Suppressor macrophage (primary cell): ENCODE measurements at regions not wholly inside any gene's neighbourhood (a gene's known extent, or its start where the extent isn't known, plus 50 kb on each side); places are given as distances from the start of the nearest gene placed in this dataset.
A peak's percentile ranks its signal among the peaks of the same experiment; 100 is the strongest.

Experiments used
- DNase-seq, 4 experiments: peaks; one replicate each; pipeline ENCODE4 v3.0.0-alpha.2; 2020 to 2022

DNA sequence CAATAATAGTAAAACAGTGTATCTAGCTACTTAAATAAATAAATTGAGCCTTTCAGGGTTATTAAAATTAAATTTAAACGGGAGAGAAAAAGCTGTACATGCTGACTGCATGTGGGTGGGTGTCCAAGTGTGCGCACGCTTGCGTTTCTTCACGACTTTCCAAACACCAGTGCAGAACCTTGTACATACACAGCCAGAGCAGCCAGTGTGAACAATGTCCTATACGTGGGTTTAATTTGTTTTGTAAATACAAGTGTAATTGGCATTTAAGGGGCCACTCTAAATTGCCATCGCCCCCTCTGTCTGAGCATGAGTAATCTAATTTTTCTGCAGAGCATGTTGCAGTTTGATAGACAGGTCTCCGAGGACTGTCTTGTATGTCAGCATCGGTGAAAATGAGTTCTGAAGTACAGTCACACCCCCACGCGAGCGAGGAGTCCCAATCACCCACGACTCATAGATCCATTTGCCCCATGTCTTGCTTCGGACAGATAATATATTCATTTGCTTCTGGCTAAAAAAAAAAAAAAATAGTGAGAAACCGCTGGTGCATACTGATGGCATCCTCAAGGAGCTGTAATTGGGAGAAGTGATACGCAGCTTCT lies 121.8 kb upstream of the ARRDC4 start:
- DNase-seq: no peak

DNA sequence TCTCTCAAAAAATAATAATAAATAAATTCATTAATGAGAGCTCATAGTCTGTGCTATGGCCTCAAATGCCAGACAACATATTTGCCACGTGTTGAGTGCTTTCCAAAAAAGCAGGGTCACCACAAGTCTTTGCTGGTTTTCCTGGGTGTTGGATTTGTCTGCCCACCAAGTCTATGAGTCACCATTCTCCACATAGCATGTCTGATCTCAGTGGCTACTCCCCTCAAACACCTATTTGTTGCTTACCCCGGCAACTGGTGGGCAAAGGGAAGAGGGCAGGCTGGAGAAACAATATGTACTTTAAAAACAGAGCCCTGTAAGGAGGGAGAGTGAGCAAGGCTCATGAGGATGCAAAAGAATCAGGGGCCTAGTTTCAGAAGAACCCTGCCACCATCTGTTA lies 120.0 kb upstream of the ARRDC4 start:
- DNase-seq: no peak

DNA sequence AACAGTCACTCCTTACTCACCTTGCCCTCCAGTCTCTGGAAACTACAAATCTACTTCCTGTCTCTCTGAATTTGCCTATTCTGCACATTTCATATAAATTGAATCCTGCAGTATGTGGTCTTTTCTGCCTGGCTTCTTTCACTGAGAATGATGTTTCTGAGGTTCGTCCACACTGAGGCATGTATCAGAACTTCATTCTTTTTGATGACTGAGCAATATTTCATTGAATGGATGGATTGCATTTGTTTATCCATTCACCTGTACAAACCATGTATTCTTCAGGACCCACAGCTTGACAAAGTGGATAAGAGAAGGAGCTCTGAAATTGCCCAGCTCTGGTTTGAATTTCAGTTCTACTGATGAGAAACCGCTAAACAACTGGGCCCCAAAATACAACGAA lies 118.9 kb upstream of the ARRDC4 start:
- DNase-seq: no peak

DNA sequence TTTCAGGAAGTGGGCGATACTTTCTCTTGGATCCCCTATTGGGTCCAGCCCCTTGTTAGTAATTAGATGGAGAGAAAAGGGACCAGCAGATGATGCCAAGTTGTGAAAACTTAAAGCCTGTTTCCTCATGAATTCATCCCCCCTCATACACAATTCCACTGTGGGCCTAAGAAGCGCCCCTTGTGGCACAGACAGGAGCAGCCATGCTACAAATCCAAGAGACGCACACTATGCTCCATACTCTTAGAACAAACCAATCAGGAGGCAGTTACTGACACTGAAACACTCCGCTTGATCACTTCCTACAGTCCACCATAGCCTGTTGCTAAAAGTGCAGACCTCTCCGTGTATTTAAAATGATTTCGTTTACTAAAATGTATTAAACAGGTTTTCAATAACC lies 111.3 kb upstream of the ARRDC4 start:
- DNase-seq: no peak

DNA sequence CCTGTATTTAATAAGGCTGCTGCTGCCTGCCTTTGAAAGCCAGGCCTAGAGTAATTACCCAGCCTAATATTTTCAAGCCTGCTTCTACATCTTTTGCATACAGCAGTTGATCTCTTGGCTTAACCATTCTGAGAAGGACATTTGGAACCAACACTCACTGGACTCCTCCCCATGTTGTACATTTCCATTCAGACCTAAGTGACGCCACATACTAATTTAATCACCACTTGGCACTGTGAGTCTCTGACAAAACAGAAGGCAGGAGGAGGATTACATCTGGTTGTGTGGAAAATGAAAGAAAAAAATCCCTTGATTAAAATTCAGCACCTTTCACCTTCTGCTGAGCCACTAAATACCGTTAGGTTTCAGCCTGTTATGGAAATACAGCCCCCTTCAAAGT lies 102.2 kb upstream of the ARRDC4 start:
- DNase-seq: no peak

DNA sequence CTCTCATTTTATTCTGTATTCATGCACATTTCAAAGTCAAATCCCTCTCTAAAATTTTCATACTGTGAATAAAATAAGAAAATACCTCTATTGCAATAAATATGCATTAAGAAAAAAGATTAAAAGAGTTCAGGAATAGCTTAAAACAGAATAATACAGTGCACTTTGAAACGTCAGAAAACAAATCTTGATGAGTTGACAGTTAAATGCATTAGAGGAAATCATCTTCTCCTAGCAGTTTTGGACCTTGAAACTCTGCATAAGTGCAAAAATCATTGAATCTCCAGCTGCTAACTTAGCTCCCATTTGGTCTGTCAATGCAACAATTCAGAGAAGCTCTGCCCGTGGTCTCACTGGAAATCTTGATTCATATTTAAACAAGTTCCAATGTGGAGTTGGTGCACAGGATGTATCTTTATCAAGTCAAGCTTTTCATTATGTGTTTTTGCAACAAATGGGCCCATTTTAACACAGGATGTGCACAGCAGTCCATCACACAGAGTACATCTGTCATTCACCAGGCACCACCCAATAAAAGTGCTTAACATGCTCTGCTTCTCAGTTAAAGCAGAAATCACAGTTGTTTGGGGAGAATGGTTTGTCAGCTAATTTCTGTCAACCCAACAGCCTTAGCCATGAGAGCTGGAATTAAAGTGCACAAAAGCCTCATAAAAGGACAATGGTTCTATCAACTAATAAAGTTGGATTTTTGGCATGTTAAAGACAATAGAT lies 98.8 kb upstream of the ARRDC4 start:
- no peak for DNase-seq

DNA sequence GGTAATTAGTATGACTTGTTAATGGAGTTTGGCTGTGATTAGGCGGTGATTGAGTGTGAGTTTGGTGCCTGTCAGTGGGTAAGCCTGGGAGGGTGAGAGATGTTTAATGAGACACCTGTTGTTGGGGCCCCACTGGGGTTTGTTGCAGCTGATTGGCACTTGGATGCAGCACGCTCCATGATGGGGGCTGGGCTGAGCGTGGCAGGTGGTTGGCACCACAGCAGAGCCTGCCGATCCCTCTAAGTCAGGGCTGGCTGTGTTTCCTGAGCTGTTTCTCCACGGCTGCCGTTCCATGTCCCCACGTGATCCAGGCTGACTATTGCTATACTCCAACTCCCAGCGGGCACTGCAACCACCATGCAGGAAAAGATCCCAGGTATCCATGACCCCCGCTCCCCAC lies 93.5 kb upstream of the ARRDC4 start:
- no peak for DNase-seq

DNA sequence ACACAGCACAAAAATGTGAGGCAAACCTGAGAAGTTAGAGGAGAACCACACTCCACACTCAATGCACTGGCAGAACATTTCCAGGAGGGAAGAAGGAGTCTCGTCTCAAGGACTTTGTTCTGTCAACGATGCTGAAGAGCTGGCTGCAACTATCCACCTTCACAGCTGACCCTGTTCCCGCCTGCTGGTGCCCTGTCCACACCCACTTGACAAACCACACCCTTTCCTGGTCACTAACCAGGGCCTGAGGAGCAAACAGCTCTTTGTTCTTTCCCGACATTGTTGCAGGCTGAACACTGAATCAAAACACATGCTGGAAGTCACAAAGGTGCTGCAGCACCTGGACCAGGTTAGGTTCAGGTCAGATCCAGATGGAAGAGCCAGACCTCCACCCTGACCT lies 92.6 kb upstream of the ARRDC4 start:
- no peak for DNase-seq

DNA sequence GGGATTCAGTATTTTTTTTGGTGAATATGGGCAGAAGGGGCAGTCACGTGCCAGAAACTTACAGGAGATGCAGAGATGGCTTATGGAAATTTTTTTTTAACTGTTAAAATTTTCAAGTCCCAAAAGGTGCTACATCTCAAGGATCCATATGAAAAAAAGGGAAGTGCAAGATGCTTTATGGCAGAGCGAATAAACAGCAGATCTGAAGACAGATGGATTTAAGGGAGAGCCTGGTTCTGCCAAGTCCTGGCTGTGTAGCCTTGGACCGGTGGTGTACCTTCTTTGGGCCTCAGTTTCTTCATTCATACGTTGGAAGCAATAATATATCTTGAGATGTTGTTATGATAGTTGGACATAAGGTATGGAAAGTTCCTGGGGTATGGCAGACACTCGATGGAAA lies 91.5 kb upstream of the ARRDC4 start:
- no peak for DNase-seq

DNA sequence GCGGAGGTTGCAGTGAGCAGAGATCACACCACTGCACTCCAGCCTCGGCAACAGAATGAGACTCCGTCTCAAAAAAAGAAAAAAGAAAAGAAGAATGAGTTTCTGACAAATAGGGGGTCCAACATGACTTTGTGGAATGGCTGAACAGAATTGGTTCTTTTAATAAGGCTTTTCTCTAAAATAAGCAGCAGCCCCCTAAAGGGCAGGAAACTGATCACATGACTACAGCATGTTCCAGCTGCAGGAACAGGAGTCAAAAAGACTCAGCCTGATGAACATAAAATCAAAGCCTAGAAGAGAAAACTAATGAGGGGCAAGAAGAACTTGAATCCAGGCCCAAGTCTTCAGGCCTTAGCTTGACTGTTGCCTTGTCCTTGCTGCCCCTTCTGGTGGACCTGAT lies 89.7 kb upstream of the ARRDC4 start:
- no peak for DNase-seq

DNA sequence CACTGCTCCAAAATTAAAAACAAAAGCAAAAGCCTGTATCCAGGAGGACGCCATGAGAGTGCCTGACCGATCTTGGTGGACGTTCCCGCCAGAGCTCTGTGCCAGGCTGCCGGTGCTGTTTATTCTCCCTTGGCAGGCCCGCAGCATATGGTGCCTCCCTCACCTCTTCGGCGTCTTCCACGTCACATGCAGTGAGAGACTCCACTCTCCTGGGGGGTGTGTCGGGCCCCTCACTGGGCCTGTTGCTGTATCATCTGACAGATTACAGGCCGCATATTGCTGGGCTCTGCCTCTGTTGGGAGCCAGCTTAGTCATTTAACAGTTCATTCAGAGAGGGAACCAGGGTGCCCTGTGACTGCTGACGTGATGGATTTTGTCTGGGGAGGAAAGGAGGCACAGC lies 86.4 kb upstream of the ARRDC4 start:
- DNase-seq: no peak

DNA sequence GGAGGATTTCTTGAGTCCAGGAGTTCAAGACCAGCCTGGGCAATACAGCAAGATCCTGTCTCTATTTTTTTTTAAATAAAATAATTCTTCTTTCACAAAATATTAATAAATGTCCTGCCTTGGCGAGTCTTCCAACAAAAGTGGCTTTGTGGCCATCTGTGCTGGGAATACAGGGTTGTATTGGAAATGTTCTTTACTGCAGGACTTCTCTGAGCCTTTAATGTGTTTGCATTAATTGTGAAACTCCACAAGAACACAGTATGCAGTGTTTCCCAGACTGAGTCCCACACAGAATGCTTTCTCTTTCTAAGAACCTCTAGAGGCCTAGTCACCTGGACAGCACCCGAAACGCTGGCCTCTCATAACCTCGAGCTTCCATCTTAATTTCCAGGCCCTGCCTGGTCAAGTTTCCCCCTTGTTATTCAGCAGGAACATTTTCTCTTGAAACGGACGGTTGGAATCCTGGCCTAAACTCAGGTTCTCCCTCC lies 85.4 kb upstream of the ARRDC4 start:
- peak in 1 of 4 experiments; percentile 1 for DNase-seq

DNA sequence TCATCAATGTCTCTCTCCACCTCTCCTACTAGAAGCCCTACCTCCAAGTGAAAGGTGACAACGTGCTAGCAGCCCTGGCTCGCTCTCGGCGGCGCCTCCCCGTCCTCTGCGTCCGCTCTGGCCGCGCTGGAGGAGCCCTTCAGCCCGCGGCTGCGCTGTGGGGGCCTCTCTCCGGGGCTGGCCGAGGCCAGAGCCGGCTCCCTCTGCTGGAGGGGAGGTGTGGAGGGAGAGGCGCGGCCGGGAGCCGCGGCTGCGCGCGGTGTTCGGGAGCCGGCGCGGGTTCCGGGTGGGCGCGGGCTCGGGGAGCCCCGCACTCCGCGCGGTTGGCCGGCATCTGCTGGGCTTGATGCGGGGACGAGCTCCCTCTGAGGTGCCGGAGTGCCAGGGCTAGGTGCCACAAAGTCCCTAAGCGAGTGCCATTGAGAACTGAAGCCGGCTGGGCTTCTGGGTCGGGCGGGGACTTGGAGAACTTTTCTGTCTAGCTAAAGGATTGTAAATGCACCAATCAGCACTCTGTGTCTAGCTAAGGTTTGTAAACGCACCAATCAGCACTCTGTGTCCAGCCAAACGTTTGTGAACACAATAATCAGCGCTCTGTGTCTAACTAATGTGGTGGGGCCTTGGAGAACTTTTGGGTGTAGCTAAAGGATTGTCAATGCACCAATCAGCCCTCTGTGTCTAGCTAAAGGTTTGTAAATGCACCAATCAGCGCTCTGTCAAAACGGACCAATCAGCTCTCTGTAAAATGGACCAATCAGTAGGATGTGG lies 84.8 kb upstream of the ARRDC4 start:
- DNase-seq: peak; percentile 32 to 64 (median 42)

DNA sequence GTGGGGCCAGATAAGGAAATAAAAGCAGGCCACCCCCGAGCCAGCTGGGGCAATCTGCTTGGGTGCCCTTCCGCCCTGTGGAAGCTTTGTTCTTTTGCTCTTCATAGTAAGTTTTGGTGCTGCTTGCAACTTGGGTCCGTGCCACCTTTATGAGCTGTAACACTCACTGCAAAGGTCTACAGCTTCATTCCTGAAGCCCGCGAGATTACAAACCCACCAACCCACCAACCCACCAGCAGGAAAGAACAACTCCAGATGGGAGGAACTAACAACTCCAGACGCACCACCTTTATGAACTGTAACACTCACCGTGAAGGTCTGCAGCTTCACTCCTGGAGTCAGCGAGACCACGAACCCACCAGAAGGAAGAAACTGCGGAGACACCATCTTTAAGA lies 84.2 kb upstream of the ARRDC4 start:
- no peak for DNase-seq

DNA sequence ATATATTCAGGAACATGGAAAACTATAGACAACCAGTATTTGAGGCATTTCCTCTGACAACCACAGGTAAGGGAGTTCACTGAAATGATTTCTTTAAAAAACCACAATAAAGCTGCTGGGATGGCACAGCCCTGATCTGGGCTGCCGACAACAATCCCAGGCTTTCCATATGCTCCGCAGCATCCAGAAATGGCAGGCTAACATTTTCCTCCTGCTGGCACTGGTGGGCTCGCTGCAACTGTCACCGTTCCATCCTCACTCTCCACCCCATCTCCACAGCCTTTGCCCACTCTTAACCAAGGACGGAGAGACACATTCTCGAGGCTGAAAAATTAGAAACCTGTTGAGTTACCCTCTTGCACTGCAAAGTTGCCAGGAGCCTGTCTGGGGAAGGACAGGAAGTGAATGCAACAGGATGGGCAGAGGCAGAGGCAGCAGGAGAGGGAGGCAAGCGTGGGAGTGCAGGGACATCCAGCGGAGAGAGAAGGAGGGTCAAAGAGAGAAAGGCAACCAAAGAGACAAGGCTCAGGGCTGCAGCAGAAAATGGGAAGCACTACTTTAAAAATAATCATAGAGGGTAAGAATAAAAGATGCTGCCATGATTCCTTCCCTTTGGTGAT lies 79.0 kb upstream of the ARRDC4 start:
- DNase-seq: no peak

DNA sequence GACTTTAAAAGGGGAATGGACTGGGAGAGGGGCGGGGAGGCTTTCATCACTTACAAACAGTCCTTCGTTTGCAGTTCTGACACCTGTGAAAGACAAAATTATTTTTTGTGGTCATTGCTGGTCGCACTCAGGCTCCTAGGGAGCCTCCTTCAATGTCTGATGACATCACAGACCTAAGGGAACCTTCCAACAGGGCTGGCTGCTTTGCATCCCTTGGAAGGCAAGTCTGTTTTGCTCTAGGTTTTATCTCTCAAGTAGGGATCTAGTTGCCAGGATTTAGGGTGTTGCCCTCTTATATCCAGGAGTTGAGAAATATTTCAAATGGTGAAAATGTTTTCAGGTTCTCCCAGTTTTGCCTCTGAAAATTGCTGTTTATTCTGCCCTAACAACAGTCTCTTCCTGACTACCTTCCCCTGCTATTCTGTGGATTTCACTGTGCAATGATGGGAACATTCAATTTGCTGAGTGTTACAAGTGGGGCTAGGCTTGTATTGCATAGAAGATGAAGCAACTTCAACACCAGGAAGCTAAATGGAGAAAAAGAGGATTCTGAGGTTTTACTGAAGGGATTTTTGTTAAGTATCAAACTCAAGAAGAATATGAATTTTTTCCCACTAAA lies 75.9 kb upstream of the ARRDC4 start:
- no peak for DNase-seq

DNA sequence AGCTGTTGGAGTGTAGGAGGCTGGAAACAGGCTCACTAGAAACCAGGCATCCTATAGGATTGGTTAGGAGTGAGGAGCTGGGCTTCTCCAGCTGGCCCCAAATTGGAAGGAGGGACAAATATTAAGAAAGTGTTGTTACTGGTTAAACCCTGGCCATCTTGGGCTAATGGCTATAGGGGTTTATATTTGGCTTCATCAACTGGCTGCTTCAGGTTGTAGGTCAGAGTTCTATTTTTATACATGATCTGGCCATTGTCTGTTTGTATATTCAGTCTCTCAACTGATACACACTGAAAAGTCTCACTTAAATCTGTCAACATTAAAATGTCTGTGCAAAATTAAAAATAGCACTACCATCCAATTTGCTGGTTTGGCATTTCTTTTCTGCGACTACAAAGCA lies 70.2 kb upstream of the ARRDC4 start:
- DNase-seq: no peak

DNA sequence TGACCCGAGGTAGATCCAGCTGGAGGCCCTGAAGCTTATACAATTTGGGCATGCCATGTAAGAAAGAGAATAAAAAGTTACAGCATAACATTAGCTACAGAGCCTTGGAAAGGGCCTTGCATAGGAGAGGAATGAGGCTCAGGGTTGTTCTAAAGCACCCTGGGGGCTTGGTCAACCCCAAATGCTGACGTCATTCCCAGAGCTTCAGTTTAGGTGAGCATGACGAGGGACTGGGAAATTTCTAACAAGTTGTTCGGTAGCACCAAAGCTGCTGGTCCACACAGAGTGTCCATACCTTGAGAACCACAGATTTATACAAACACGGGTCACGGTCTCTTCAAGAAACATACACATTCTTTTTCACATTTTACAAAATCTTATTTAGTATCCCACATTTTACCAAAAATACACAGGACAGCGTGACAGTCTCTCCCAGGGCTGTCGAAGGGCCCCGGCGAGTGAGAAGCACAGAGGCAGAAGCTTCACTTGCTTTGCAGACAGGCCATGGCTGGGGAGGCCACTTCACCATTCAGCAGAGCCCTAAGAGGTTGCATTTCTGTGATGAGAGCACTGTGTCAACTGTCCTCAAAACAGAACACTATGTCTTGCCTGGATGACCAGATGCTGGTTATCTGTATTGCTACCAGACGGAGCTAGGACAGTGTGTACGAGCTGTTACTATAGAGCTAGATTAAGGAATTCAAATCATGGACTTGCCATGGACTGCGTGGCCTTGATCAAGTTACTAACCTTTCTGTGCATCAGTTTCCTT lies 68.2 kb upstream of the ARRDC4 start:
- no peak for DNase-seq

DNA sequence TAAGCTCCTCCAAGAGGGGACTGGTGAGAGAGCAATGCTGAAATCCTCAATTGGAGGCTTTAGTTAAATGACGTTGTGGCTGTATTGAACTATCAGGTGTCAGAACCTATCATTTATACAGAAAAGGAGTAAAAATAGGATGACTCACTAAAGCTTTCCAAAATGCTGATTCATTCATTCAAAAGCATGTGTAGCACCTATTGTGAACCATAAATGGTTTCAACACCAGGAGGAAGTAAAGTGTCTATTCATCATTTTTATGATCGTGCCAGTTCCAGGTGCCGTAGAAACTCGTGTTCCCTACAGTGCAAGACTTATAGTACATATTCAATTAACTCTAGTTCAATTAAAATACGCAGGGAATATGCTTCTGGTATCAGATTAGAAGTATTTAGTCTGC lies 66.5 kb upstream of the ARRDC4 start:
- no peak for DNase-seq

DNA sequence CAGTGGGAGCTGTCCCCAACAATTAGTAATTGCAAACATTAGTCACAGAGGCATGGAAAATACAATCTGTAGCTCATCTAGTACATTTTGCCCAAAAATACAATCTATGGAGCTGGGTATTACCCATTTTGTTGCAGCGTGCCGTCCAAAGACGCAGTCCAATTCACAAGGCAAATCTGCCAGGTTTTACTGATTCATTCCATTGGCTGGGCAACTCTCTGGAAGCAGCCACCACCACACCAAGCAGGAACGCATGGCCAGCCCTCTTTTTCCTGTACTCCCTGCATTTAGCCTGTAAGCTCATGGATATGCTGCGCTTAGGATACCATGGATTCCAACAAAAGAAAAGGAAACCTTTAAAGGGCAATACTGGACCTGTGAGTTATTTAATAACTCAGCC lies 60.5 kb upstream of the ARRDC4 start:
- DNase-seq: no peak

DNA sequence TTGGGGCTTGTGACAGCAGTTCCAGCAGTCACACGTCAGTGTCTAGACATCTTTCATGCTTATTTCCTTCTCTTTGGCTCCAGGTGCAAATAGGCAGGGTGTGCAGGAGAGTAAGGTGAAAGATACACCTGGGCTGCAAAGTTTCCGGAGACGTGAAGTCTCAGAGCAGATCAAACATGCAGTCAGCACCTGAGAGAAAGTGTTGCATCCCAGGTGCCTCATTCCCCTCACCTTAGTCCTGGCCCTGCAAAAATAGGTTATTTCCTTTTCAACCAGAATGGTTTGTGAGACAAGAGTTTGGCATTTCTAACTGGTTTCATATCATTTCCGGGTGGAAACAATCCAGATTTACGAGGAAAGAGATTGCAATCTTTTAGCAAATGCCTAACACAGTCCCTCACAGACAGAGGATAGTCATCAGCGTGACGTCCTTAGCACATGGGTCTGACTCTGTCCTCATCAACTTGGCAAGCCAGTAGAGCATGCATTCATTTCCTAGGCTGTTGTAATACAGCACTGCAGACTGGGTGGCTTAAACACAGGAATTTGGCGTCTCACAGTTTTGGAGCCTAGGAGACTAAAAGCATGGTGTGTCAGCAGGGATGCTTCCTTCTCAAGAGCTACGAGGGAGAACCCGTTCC lies 58.2 kb upstream of the ARRDC4 start:
- no peak for DNase-seq

DNA sequence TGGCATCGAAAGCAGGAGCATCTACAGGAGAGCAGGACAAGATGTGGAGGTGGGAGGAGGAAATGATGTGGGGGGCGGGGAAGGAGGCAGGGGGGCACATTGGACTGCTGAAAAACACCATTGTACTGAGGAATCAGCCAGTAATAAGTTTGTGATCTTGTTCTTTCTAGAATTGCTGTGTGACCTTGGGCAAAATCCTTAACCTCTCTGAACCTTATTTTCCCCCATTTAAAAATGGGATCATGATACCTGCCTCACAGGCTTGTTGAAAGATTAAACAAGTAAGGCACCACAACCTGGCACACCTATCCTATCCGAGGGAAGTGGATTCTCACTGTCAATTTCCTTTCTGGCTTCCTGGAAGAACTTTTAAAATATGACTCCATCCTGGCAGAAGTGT lies 56.9 kb upstream of the ARRDC4 start:
- no peak for DNase-seq
